H1 (cell line): ENCODE measurements at regions not wholly inside any gene's neighbourhood (a gene's known extent, or its start where the extent isn't known, plus 50 kb on each side); places are given as distances from the start of the nearest gene placed in this dataset.

Source experiments
- CTCF ChIA-PET: fragments of 300-600 bp; sonication (Branson Sonifier 250); formaldehyde crosslinking; loops from one replicate; lab custom pipeline; 2021; ENCODE audit not compliant: partially characterized antibody; lab: Charles Lee
- POLR2A ChIA-PET: fragments of 300-600 bp; sonication (Branson Sonifier 250); formaldehyde crosslinking; loops from one replicate; lab custom pipeline; 2021; ENCODE audit warnings: inconsistent platforms; ENCODE audit not compliant: partially characterized antibody; lab: Charles Lee
- DNase-seq, 2 experiments: peaks; one replicate each; pipeline versions ENCODE4 v3.0.0 to v3.0.0-alpha.2; 2010 to 2022; ENCODE audit warnings: low spot score in 2 of 2, low read depth in 1 of 2, mixed read lengths in 1 of 2
- FAIRE-seq: peaks from 2 replicates; lab custom pipeline; 2011; peaks lifted over from hg19 to GRCh38; lab: Jason Lieb, UNC
- H2AFZ ChIP-seq: 2 replicates; pipeline ENCODE4 v1.8.1; 2012; ENCODE audit warnings: low read length, inconsistent platforms
- H2AK5ac ChIP-seq: 2 replicates; pipeline ENCODE4 v1.6.1; 2013; ENCODE audit warnings: low read depth, low read length
- H2BK120ac ChIP-seq: replicated peaks from 2 replicates; pipeline ENCODE3; 2013; ENCODE audit warnings: low read depth, low read length, inconsistent platforms
- H2BK12ac ChIP-seq: 2 replicates; pipeline ENCODE4 v1.6.1; 2013; ENCODE audit warnings: low read depth, low read length
- H2BK15ac ChIP-seq: 2 replicates; pipeline ENCODE4 v1.6.1; 2013; ENCODE audit warnings: low read length
- H2BK20ac ChIP-seq: 2 replicates; pipeline ENCODE4 v1.6.1; 2013; ENCODE audit warnings: low read length
- H2BK5ac ChIP-seq: 2 replicates; pipeline ENCODE4 v1.6.1; 2013; ENCODE audit warnings: low read depth, low read length
- H3K14ac ChIP-seq: 2 replicates; pipeline ENCODE4 v1.6.1; 2013; ENCODE audit warnings: inconsistent platforms; ENCODE audit not compliant: insufficient read length
- H3K18ac ChIP-seq: 2 replicates; pipeline ENCODE4 v1.6.1; 2013; ENCODE audit warnings: low read length; ENCODE audit errors: extremely low read depth
- H3K23ac ChIP-seq: 2 replicates; pipeline ENCODE4 v1.6.1; 2013; ENCODE audit warnings: inconsistent platforms; ENCODE audit not compliant: insufficient read length
- H3K23me2 ChIP-seq: 2 replicates; pipeline ENCODE4 v1.6.1; 2013; ENCODE audit warnings: low read depth, low read length
- H3K27ac ChIP-seq: 2 replicates; pipeline ENCODE4 v1.6.1; 2011; ENCODE audit warnings: low read depth, low read length, inconsistent platforms
- H3K27me3 ChIP-seq, 4 experiments: replicated peaks in 1 of 4; 1 replicate in 1 of 4; 2 replicates in 3 of 4; pipeline versions ENCODE4 v1.6.1 to v1.8.1; 2011 to 2013; ENCODE audit warnings: low read length in 3 of 4, mild to moderate bottlenecking in 3 of 4, inconsistent platforms in 2 of 4, mixed read lengths in 2 of 4, moderate library complexity in 1 of 4; ENCODE audit not compliant: control insufficient read depth in 3 of 4, insufficient read depth in 3 of 4; ENCODE audit errors: extremely low read depth in 1 of 4
- H3K36me3 ChIP-seq, 4 experiments: 2 replicates each; pipeline versions ENCODE4 v1.6.1 to v1.8.1; 2011 to 2013; ENCODE audit warnings: mild to moderate bottlenecking in 4 of 4, low read length in 3 of 4, moderate library complexity in 2 of 4, control low read depth in 1 of 4, inconsistent platforms in 1 of 4; ENCODE audit not compliant: insufficient read depth in 4 of 4, control insufficient read depth in 2 of 4
- H3K4ac ChIP-seq: replicated peaks from 2 replicates; pipeline ENCODE3; 2013; ENCODE audit warnings: low read length, low read depth, mixed read lengths, inconsistent platforms; ENCODE audit not compliant: insufficient read length
- H3K4me1 ChIP-seq, 4 experiments: replicated peaks in 1 of 4; 1 replicate in 1 of 4; 2 replicates in 3 of 4; pipeline versions ENCODE4 v1.6.1 to v1.8.1; 2011 to 2013; ENCODE audit warnings: low read length in 3 of 4, inconsistent platforms in 2 of 4, mixed read lengths in 1 of 4; ENCODE audit not compliant: insufficient read depth in 4 of 4, control insufficient read depth in 3 of 4
- H3K4me2 ChIP-seq, 2 experiments: 2 replicates each; pipeline versions ENCODE4 v1.6.1 to v1.8.1; 2011 to 2013; ENCODE audit warnings: low read depth in 2 of 2, low read length in 2 of 2, control low read depth in 1 of 2, inconsistent platforms in 1 of 2, mild to moderate bottlenecking in 1 of 2; ENCODE audit not compliant: insufficient read depth in 1 of 2
- H3K4me3 ChIP-seq, 4 experiments: fragments of 200-600, 300-600 bp in 1 of 4; sonication (generic), shearing (Covaris generic), sonication (Bioruptor Twin) in 1 of 4; 2 replicates each; pipeline versions ENCODE4 v1.5.1 to v1.8.1; 2011 to 2016; ENCODE audit warnings: low read length in 4 of 4, low read depth in 3 of 4, control low read depth in 2 of 4, inconsistent platforms in 2 of 4, mild to moderate bottlenecking in 2 of 4, mixed read lengths in 1 of 4, moderate library complexity in 1 of 4; ENCODE audit not compliant: insufficient read depth in 2 of 4; ENCODE audit errors: extremely low read depth in 1 of 4
- H3K56ac ChIP-seq: replicated peaks from 2 replicates; pipeline ENCODE3; 2013; ENCODE audit warnings: low read depth, mild to moderate bottlenecking, mixed read lengths, low read length, inconsistent platforms; ENCODE audit not compliant: insufficient read length
- H3K79me1 ChIP-seq: 2 replicates; pipeline ENCODE4 v1.6.1; 2013; ENCODE audit warnings: low read depth, low read length, control low read depth
- H3K79me2 ChIP-seq, 2 experiments: 2 replicates each; pipeline versions ENCODE4 v1.6.1 to v1.8.1; 2012 to 2013; ENCODE audit warnings: low read length in 2 of 2, mild to moderate bottlenecking in 2 of 2, inconsistent platforms in 1 of 2; ENCODE audit not compliant: insufficient read depth in 2 of 2, control insufficient read depth in 1 of 2
- H3K9ac ChIP-seq, 4 experiments: replicated peaks in 1 of 4; 1 replicate in 1 of 4; 2 replicates in 3 of 4; pipeline versions ENCODE4 v1.6.1 to v1.8.1; 2011 to 2013; ENCODE audit warnings: low read depth in 3 of 4, low read length in 3 of 4, control low read depth in 2 of 4, mild to moderate bottlenecking in 2 of 4, moderate library complexity in 2 of 4, inconsistent platforms in 1 of 4; ENCODE audit errors: extremely low read depth in 1 of 4
- H3K9me3 ChIP-seq, 2 experiments: 2 replicates each; pipeline versions ENCODE4 v1.6.1 to v1.8.1; 2012 to 2013; ENCODE audit warnings: mild to moderate bottlenecking in 2 of 2, moderate library complexity in 2 of 2, control low read depth in 1 of 2, inconsistent platforms in 1 of 2, low read depth in 1 of 2, low read length in 1 of 2, mixed read lengths in 1 of 2; ENCODE audit not compliant: insufficient read depth in 2 of 2
- H4K20me1 ChIP-seq, 2 experiments: replicated peaks in 1 of 2; 2 replicates each; pipeline versions ENCODE3 to v1.8.1; 2011 to 2013; ENCODE audit warnings: inconsistent platforms in 2 of 2, low read length in 2 of 2, mild to moderate bottlenecking in 1 of 2; ENCODE audit not compliant: insufficient read depth in 2 of 2, control insufficient read depth in 1 of 2
- H4K5ac ChIP-seq: 2 replicates; pipeline ENCODE4 v1.6.1; 2013; ENCODE audit warnings: low read length, low read depth, mixed read lengths, inconsistent platforms; ENCODE audit not compliant: insufficient read length
- H4K8ac ChIP-seq: 2 replicates; pipeline ENCODE4 v1.8.0; 2013; ENCODE audit warnings: mild to moderate bottlenecking, moderate library complexity, low read length, inconsistent platforms; ENCODE audit not compliant: insufficient read depth; ENCODE audit errors: extremely low read depth
- H4K91ac ChIP-seq: replicated peaks from 2 replicates; pipeline ENCODE3; 2013; ENCODE audit warnings: low read length, mixed read lengths, inconsistent platforms; ENCODE audit not compliant: insufficient read length
- EP300 ChIP-seq, 2 experiments: IDR thresholded peaks; 1 replicate in 1 of 2; 2 replicates in 1 of 2; pipeline ENCODE4 v1.6.1; 2011 to 2012; ENCODE audit warnings: low read depth in 2 of 2, low read length in 2 of 2, mild to moderate bottlenecking in 2 of 2, borderline replicate concordance in 1 of 2, inconsistent platforms in 1 of 2, moderate library complexity in 1 of 2
- POLR2A ChIP-seq, 2 experiments: IDR thresholded peaks; 1 replicate in 1 of 2; 2 replicates in 1 of 2; pipeline ENCODE4 v1.6.1; 2011; ENCODE audit warnings: low read depth in 2 of 2, low read length in 2 of 2, mild to moderate bottlenecking in 2 of 2; ENCODE audit errors: control extremely low read depth in 1 of 2
- SP4 ChIP-seq: IDR thresholded peaks from 2 replicates; pipeline ENCODE4 v1.6.1; 2012; ENCODE audit warnings: low read length, inconsistent platforms
- WGBS, 2 experiments: shearing (Covaris generic) in 1 of 2; methylation state at CpG; one replicate each; pipeline versions ENCODE4 v1.1.6 to v1.1.7; 2013 to 2015; ENCODE audit warnings: low lambda C conversion rate in 2 of 2, mixed read lengths in 2 of 2, inconsistent platforms in 1 of 2, low coverage in 1 of 2, missing lambda C conversion rate in 1 of 2; ENCODE audit not compliant: insufficient replicate concordance in 2 of 2, insufficient coverage in 1 of 2, insufficient read length in 1 of 2; ENCODE audit errors: extremely low coverage in 1 of 2, missing lambda C conversion rate in 1 of 2; 5-methylcytosine and 5-hydroxymethylcytosine counted together

- Histone ChIP-seq H4K20me1 (no peaks in the 10 kb centered on the region), H2BK5ac (no peak overlapping the region), H2AK5ac (no peak overlapping the region), H3K23me2 (no peaks in the 10 kb centered on the region), H3K27me3 (no peaks in the 10 kb centered on the region), H3K4me2 (no peak overlapping the region), H3K14ac (no peak overlapping the region), H2BK20ac (no peak overlapping the region), H3K9me3 (0 out of 4 replicates have a peak, but pooled peaks cover under 1 to 2% of the 10 kb centered on the region in 2 experiments), H3K56ac (no peak overlapping the region), H3K4me3 (no peak overlapping the region), H2BK15ac (no peak overlapping the region), H2AFZ (no peak overlapping the region), H3K9ac (no peak overlapping the region), H3K36me3 (no peaks in the 10 kb centered on the region), H3K79me1 (no peaks in the 10 kb centered on the region), H3K4ac (no peak overlapping the region), H3K18ac (no peak overlapping the region), H3K27ac (no peak overlapping the region), H3K79me2 (no peaks in the 10 kb centered on the region), H2BK12ac (no peak overlapping the region), H4K91ac (no peak overlapping the region), H2BK120ac (no peak overlapping the region), H4K5ac (no peak overlapping the region), H4K8ac (no peak overlapping the region), H3K23ac (no peak overlapping the region), H3K4me1 (no peaks in the 10 kb centered on the region)
- no peak for DNase-seq
- ChIA-PET POLR2A (no interaction called here), CTCF (interaction anchor here (1.0 kb wide), 1 partner anchor 55 kb away, joined by 3 read pairs; no protein-coding TSS in a partner anchor)
- FAIRE-seq: no peak
- 100% methylated on average over 4 of the region's 4 CpGs; no CpG with 5 or more reads in 1 of the 2 experiments for WGBS, 2 experiments
- TF ChIP-seq POLR2A (IDR thresholded peaks at IDR 0.05; ENCODE audit: control extremely low read depth in 1 of 2, low read depth in 2 of 2, low read length in 2 of 2) (no peak), EP300 (IDR thresholded peaks at IDR 0.05; ENCODE audit: borderline replicate concordance in 1 of 2, low read depth in 2 of 2, low read length in 2 of 2) (no peak), SP4 (no peak)
Measured at GRCh38 chr6:15943423-15943822, 185.5 kb upstream of the MYLIP start.
